MM.1S (cell line): ENCODE measurements at regions not wholly inside any gene's neighbourhood (a gene's known extent, or its start where the extent isn't known, plus 50 kb on each side); places are given as distances from the start of the nearest gene placed in this dataset.

Source experiments
- DNase-seq: peaks from one replicate; pipeline ENCODE4 v3.0.0-alpha.2; 2015
- H2AFZ ChIP-seq: fragments of 300-600 bp; sonication (generic); 2 replicates; pipeline ENCODE4 v1.6.0; 2016; ENCODE audit warnings: antibody characterized with exemption, low read length
- H3F3A ChIP-seq: fragments of 300-600 bp; sonication (generic); 2 replicates; pipeline ENCODE4 v1.6.1; 2016; ENCODE audit warnings: mild to moderate bottlenecking, antibody characterized with exemption, low read length, moderate library complexity, mixed read lengths; ENCODE audit not compliant: insufficient read depth
- H3K27ac ChIP-seq: fragments of 300-600 bp; sonication (generic); 2 replicates; pipeline ENCODE4 v1.5.1; 2016; ENCODE audit warnings: mild to moderate bottlenecking, low read length
- H3K27me3 ChIP-seq: fragments of 300-600 bp; sonication (generic); replicated peaks from 2 replicates; pipeline ENCODE4 v1.6.0; 2016; ENCODE audit warnings: low read length; ENCODE audit not compliant: insufficient read depth
- H3K36me3 ChIP-seq: fragments of 300-600 bp; sonication (generic); replicated peaks from 2 replicates; pipeline ENCODE4 v1.6.1; 2016; ENCODE audit warnings: mild to moderate bottlenecking, low read length, mixed read lengths; ENCODE audit not compliant: insufficient read depth
- H3K4me1 ChIP-seq: fragments of 300-600 bp; sonication (generic); 2 replicates; pipeline ENCODE4 v1.6.1; 2016; ENCODE audit warnings: low read length, mixed read lengths
- H3K4me2 ChIP-seq: fragments of 300-600 bp; sonication (generic); 2 replicates; pipeline ENCODE4 v1.6.0; 2016; ENCODE audit warnings: low read depth, low read length
- H3K4me3 ChIP-seq: fragments of 300-600 bp; sonication (generic); 2 replicates; pipeline ENCODE4 v1.5.1; 2016; ENCODE audit warnings: low read length, mixed read lengths
- H3K79me2 ChIP-seq: fragments of 300-600 bp; sonication (generic); 2 replicates; pipeline ENCODE4 v1.6.1; 2016; ENCODE audit warnings: mixed run types, low read length, mixed read lengths
- H3K9ac ChIP-seq: fragments of 300-600 bp; sonication (generic); 2 replicates; pipeline ENCODE4 v1.6.1; 2016; ENCODE audit warnings: low read length, mixed read lengths
- H3K9me2 ChIP-seq: fragments of 300-600 bp; sonication (generic); replicated peaks from 2 replicates; pipeline ENCODE4 v1.6.1; 2016; ENCODE audit warnings: mild to moderate bottlenecking, low read length, mixed read lengths; ENCODE audit not compliant: insufficient read depth
- H3K9me3 ChIP-seq: fragments of 300-600 bp; sonication (generic); replicated peaks from 2 replicates; pipeline ENCODE4 v1.6.1; 2016; ENCODE audit warnings: mild to moderate bottlenecking, low read length, mixed read lengths; ENCODE audit not compliant: insufficient read depth
- H4K20me1 ChIP-seq: fragments of 300-600 bp; sonication (generic); 2 replicates; pipeline ENCODE4 v1.6.1; 2016; ENCODE audit warnings: mild to moderate bottlenecking, low read length, moderate library complexity, mixed read lengths; ENCODE audit not compliant: insufficient read depth
- EZH2 ChIP-seq: fragments of 300-600 bp; sonication (generic); optimal IDR thresholded peaks from 2 replicates; pipeline ENCODE3; 2017; ENCODE audit warnings: low read depth, mild to moderate bottlenecking, antibody characterized with exemption, low read length, mixed read lengths
- EZH2phosphoT487 ChIP-seq: fragments of 300-600 bp; sonication (generic); IDR thresholded peaks from 2 replicates; pipeline ENCODE4 v1.6.1; 2018; ENCODE audit warnings: antibody characterized with exemption, low read length
- TF ChIP-seq, protein P1 (sequence below): fragments of 300-600 bp; sonication (generic); IDR thresholded peaks from 2 replicates; pipeline ENCODE4 v1.5.1; 2016; ENCODE audit warnings: antibody characterized with exemption, low read length, mixed read lengths

DNA sequence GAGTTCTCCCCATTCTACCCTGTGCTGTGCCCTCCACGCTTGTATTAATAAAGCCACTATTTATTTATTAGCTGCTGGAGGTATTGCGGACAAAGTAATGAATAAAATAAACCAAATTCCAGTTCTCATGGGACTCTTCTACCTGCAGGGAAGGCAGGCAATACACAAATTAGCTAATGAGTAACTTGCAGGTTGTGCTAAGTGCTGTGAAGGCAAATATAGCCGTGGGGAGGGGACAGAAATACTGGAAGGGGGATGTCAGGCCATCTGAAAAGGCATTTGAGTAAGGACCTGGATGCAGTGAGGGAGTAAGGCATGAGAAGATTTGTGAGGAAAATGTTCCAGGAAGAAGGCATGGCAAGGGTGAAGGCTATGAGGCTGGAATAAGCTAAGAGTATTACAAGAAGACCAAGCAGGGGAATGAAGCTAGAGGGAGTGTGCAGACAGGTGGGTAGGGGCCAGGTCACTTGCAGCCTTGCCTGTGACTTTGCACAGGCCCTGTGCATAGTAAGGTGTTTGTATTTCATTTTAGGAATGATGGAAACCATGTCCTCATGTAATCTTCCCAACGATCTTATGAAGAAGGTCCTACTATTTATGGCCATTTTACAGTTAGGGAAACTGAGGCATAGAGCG, 167.5 kb downstream of the PTPN11 start:
- Histone ChIP-seq H2AFZ (no peak overlapping the region), H4K20me1 (no peaks in the 10 kb centered on the region), H3K36me3 (no peaks in the 10 kb centered on the region), H3K27ac (no peak overlapping the region), H3K9me3 (no peaks in the 10 kb centered on the region), H3K4me3 (no peak overlapping the region), H3F3A (no peaks in the 10 kb centered on the region), H3K27me3 (no peaks in the 10 kb centered on the region), H3K4me1 (no peaks in the 10 kb centered on the region), H3K79me2 (no peaks in the 10 kb centered on the region), H3K4me2 (no peak overlapping the region), H3K9me2 (no peaks in the 10 kb centered on the region), H3K9ac (no peak overlapping the region)
- DNase-seq: no peak
- TF ChIP-seq, protein P1, sequence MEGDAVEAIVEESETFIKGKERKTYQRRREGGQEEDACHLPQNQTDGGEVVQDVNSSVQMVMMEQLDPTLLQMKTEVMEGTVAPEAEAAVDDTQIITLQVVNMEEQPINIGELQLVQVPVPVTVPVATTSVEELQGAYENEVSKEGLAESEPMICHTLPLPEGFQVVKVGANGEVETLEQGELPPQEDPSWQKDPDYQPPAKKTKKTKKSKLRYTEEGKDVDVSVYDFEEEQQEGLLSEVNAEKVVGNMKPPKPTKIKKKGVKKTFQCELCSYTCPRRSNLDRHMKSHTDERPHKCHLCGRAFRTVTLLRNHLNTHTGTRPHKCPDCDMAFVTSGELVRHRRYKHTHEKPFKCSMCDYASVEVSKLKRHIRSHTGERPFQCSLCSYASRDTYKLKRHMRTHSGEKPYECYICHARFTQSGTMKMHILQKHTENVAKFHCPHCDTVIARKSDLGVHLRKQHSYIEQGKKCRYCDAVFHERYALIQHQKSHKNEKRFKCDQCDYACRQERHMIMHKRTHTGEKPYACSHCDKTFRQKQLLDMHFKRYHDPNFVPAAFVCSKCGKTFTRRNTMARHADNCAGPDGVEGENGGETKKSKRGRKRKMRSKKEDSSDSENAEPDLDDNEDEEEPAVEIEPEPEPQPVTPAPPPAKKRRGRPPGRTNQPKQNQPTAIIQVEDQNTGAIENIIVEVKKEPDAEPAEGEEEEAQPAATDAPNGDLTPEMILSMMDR: no peak

DNA sequence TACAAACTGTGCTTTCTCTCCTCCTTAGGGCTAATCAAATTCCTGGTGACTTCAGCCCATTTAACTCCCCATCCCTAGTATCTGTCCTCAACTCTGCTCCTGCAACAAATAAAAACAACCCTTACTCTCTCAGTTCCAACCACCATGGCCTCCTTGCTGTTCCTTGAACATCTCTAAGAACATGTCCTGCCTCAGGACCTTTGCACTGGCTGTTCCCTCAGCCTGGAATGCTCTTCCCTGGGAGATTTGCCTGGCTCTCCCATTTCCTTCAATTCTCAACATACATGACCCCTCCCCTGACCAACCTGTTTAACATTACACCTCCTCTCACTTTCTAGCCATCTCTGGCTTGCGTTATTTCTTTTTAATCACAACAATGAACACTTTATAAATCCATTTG, 170.5 kb downstream of the PTPN11 start:
- no peak overlapping the region for H3K4me2 ChIP-seq
- no peak overlapping the region for H3K4me3 ChIP-seq
- H3K36me3 ChIP-seq: no peaks in the 10 kb centered on the region
- no peak for DNase-seq
- no peaks in the 10 kb centered on the region for H3F3A ChIP-seq
- H3K27me3 ChIP-seq: no peaks in the 10 kb centered on the region
- no peak overlapping the region for H3K27ac ChIP-seq
- H3K4me1 ChIP-seq: no peaks in the 10 kb centered on the region
- no peak overlapping the region for H3K9ac ChIP-seq
- TF ChIP-seq, protein P1: no peak
- TF ChIP-seq EZH2phosphoT487: no peak
- no peak for TF ChIP-seq EZH2
- H3K79me2 ChIP-seq: no peaks in the 10 kb centered on the region
- H2AFZ ChIP-seq: no peak overlapping the region
- H4K20me1 ChIP-seq: no peaks in the 10 kb centered on the region
- no peaks in the 10 kb centered on the region for H3K9me2 ChIP-seq
- H3K9me3 ChIP-seq: no peaks in the 10 kb centered on the region

- Histone ChIP-seq H3K9me2 (no peaks in the 10 kb centered on the region), H3K4me2 (no peak overlapping the region), H3K27ac (no peak overlapping the region), H4K20me1 (no peaks in the 10 kb centered on the region), H3K9me3 (no peaks in the 10 kb centered on the region), H3K27me3 (no peaks in the 10 kb centered on the region), H3F3A (no peaks in the 10 kb centered on the region), H3K79me2 (no peaks in the 10 kb centered on the region), H3K4me3 (no peak overlapping the region), H3K36me3 (no peaks in the 10 kb centered on the region), H3K4me1 (no peaks in the 10 kb centered on the region), H3K9ac (no peak overlapping the region), H2AFZ (no peak overlapping the region)
- DNase-seq: no peak
- TF ChIP-seq, protein P1: no peak
- TF ChIP-seq EZH2phosphoT487 (no peak), EZH2 (no peak)
These were observed 171.5 kb downstream of the PTPN11 start for GRCh38 chr12:112590281-112590680.
